ENCODE measurements at regions not wholly inside any gene's neighbourhood (a gene's known extent, or its start where the extent isn't known, plus 50 kb on each side); places are given as distances from the start of the nearest gene placed in this dataset.

- Histone ChIP-seq H3K27ac (replicated peaks) (no peak overlapping the region), H3K4me3 (replicated peaks; ENCODE audit: insufficient read depth, low read length) (no peak overlapping the region), H3K27me3 (ENCODE audit: insufficient read depth, poor library complexity, severe bottlenecking) (no peaks in the 10 kb centered on the region)
- TF ChIP-seq GABPA (IDR thresholded peaks at IDR 0.05; ENCODE audit: low read depth) (no peak), SPI1 (IDR thresholded peaks at IDR 0.05; ENCODE audit: borderline replicate concordance, low read depth) (no peak), REST (IDR thresholded peaks at IDR 0.05; ENCODE audit: insufficient replicate concordance, low read depth) (no peak), CTCF (IDR thresholded peaks at IDR 0.05; ENCODE audit: insufficient read depth, low read length) (no peak), POLR2AphosphoS5 (IDR thresholded peaks at IDR 0.05; ENCODE audit: low read depth) (no peak)
- DNase-seq (ENCODE audit: low read depth in 1 of 2, low spot score in 1 of 2), result no peak
These were observed 187.5 kb upstream of the HMHB1 start for GRCh38 chr5:143624465-143624864.

- Histone ChIP-seq H3K27ac (replicated peaks) (no peak overlapping the region), H3K4me3 (replicated peaks; ENCODE audit: insufficient read depth, low read length) (no peak overlapping the region), H3K27me3 (ENCODE audit: insufficient read depth, poor library complexity, severe bottlenecking) (no peaks in the 10 kb centered on the region)
- no peak for DNase-seq (ENCODE audit: low read depth in 1 of 2, low spot score in 1 of 2)
- TF ChIP-seq CTCF (IDR thresholded peaks at IDR 0.05; ENCODE audit: insufficient read depth, low read length) (no peak), SPI1 (IDR thresholded peaks at IDR 0.05; ENCODE audit: borderline replicate concordance, low read depth) (peak; percentile 8; the same call in 1 of the 2 replicates)
These were observed 192.9 kb upstream of the HMHB1 start for GRCh38 chr5:143619040-143619439.

GRCh38 chr5:143618141-143618540 is 193.8 kb upstream of the HMHB1 start:
- H3K27me3 ChIP-seq (ENCODE audit: insufficient read depth, poor library complexity, severe bottlenecking), result no peaks in the 10 kb centered on the region
- TF ChIP-seq CTCF (IDR thresholded peaks at IDR 0.05; ENCODE audit: insufficient read depth, low read length) (no peak), GABPA (IDR thresholded peaks at IDR 0.05; ENCODE audit: low read depth) (no peak), POLR2AphosphoS5 (IDR thresholded peaks at IDR 0.05; ENCODE audit: low read depth) (no peak), SPI1 (IDR thresholded peaks at IDR 0.05; ENCODE audit: borderline replicate concordance, low read depth) (no peak), REST (IDR thresholded peaks at IDR 0.05; ENCODE audit: insufficient replicate concordance, low read depth) (no peak)
- DNase-seq (ENCODE audit: low read depth in 1 of 2, low spot score in 1 of 2), result no peak
- H3K4me3 ChIP-seq (replicated peaks; ENCODE audit: insufficient read depth, low read length), result no peak overlapping the region
- no peak overlapping the region for H3K27ac ChIP-seq (replicated peaks)

GRCh38 chr5:143614831-143615230 is 197.1 kb upstream of the HMHB1 start:
- H3K27me3 ChIP-seq (ENCODE audit: insufficient read depth, poor library complexity, severe bottlenecking), result no peaks in the 10 kb centered on the region
- H3K4me3 ChIP-seq (replicated peaks; ENCODE audit: insufficient read depth, low read length), result no peak overlapping the region
- TF ChIP-seq CTCF (IDR thresholded peaks at IDR 0.05; ENCODE audit: insufficient read depth, low read length) (no peak), SPI1 (IDR thresholded peaks at IDR 0.05; ENCODE audit: borderline replicate concordance, low read depth) (no peak), GABPA (IDR thresholded peaks at IDR 0.05; ENCODE audit: low read depth) (no peak), REST (IDR thresholded peaks at IDR 0.05; ENCODE audit: insufficient replicate concordance, low read depth) (no peak), POLR2AphosphoS5 (IDR thresholded peaks at IDR 0.05; ENCODE audit: low read depth) (no peak)
- DNase-seq (ENCODE audit: low read depth in 1 of 2, low spot score in 1 of 2), result no peak
- H3K27ac ChIP-seq (replicated peaks), result no peak overlapping the region

Measured in HL-60 (cell line).